GM23338 (cell line): ENCODE measurements at regions not wholly inside any gene's neighbourhood (a gene's known extent, or its start where the extent isn't known, plus 50 kb on each side); places are given as distances from the start of the nearest gene placed in this dataset.

Source experiments
- CREB1 ChIP-seq: fragments of 250-450 bp; sonication (Bioruptor Pico); IDR thresholded peaks from 2 replicates; pipeline ENCODE4 v1.5.0; 2020; ENCODE audit warnings: low read depth, mild to moderate bottlenecking, moderate library complexity
- CTCF ChIP-seq, 2 experiments: fragments of 200-600 bp in 1 of 2; sonication (generic) in 1 of 2; conservative IDR thresholded peaks; 2 replicates each; pipeline versions ENCODE4 v1.5.1 to v1.6.1; 2016 to 2017; ENCODE audit warnings: antibody characterized with exemption in 2 of 2, low read depth in 2 of 2, mild to moderate bottlenecking in 2 of 2, moderate library complexity in 1 of 2
- EZH2 ChIP-seq: fragments of 200-600 bp; sonication (generic); IDR thresholded peaks from one replicate; pipeline ENCODE4 v1.8.0; 2017; ENCODE audit warnings: antibody characterized with exemption, mild to moderate bottlenecking, low read depth; ENCODE audit not compliant: unreplicated experiment
- EZH2phosphoT487 ChIP-seq: fragments of 200-600 bp; sonication (generic); IDR thresholded peaks from one replicate; pipeline ENCODE4 v1.8.1; 2018; ENCODE audit warnings: antibody characterized with exemption; ENCODE audit not compliant: unreplicated experiment
- JUNB ChIP-seq: IDR thresholded peaks from one replicate; pipeline ENCODE4 v1.6.1; 2016; ENCODE audit warnings: antibody characterized with exemption; ENCODE audit not compliant: unreplicated experiment
- POLR2AphosphoS5 ChIP-seq: IDR thresholded peaks from 2 replicates; pipeline ENCODE4 v1.6.1; 2016; ENCODE audit warnings: antibody characterized with exemption, low read depth
- REST ChIP-seq: IDR thresholded peaks from one replicate; pipeline ENCODE4 v1.6.1; 2018; ENCODE audit warnings: antibody characterized with exemption; ENCODE audit not compliant: unreplicated experiment

DNA sequence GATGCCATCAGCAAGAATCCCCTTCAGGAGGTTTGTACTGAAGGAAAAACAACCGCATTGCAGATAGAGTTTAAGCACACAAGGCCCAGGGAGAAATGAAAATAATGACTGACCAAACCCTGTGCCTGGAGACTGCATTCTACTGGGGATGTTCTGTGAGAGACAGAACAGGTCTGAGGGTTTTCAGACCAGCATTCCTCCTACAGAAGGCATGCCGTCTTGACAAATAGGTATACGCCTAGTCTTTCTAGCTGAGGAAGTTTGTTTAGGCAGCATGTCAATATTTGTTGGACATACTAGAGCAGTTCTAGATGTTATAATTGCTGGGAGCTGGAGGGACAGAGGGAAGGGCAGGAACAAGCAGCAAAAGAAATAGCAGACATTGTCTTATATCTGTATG, 68.4 kb upstream of the SCOC start:
- no peak for TF ChIP-seq EZH2
- no peak for TF ChIP-seq CTCF (conservative IDR thresholded peaks at IDR 0.05; ENCODE audit: low read depth in 2 of 2)
- no peak for TF ChIP-seq REST
- TF ChIP-seq EZH2phosphoT487 = no peak
- no peak for TF ChIP-seq POLR2AphosphoS5
- no peak for TF ChIP-seq CREB1
- TF ChIP-seq JUNB = no peak
